ENCODE measurements at regions not wholly inside any gene's neighbourhood (a gene's known extent, or its start where the extent isn't known, plus 50 kb on each side); places are given as distances from the start of the nearest gene placed in this dataset.

DNA sequence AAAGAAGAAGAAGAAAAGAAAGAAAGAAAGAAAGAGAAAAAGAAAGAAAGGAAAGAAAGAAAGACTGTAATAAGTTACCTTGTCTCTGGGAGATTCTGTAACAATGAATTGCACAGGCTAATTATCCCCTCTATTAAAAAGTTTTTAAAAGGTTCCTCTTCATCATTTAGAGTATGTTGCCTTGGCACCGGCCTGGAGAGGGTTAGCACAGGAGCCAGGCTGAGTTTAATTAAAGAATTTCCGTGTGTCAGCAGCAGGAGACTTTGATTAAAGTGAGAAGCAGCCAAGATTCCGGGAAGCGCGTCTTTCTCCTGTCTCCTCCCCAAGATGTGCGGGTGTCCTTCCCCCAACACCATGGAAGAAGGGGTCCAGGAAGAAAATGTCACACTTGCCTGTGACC lies 92.8 kb upstream of the ETV6 start:
- H3K9me2 ChIP-seq (ENCODE audit: insufficient read depth, low read length) = no peaks in the 10 kb centered on the region
- H3K36me3 ChIP-seq (ENCODE audit: insufficient read depth, low read length) = no peaks in the 10 kb centered on the region
- no peaks in the 10 kb centered on the region for H3K9me3 ChIP-seq (ENCODE audit: low read length)
- H3K27me3 ChIP-seq (ENCODE audit: insufficient read depth, low read depth, low read length) = no peaks in the 10 kb centered on the region
- no peak overlapping the region for H3K4me3 ChIP-seq (ENCODE audit: low read length)
- H3K4me2 ChIP-seq (ENCODE audit: low read length) = no peak overlapping the region
- H4K20me1 ChIP-seq (ENCODE audit: insufficient read depth) = no peaks in the 10 kb centered on the region
- H3K9ac ChIP-seq (ENCODE audit: low read length) = no peak overlapping the region
- H3K79me2 ChIP-seq (replicated peaks; ENCODE audit: insufficient read depth, low read length) = no peaks in the 10 kb centered on the region
- no peak overlapping the region for H3K27ac ChIP-seq (ENCODE audit: low read length)
- no peak overlapping the region for H2AFZ ChIP-seq (ENCODE audit: low read depth, low read length)
- H3F3A ChIP-seq (ENCODE audit: insufficient read depth, low read length, poor library complexity, severe bottlenecking) = no peaks in the 10 kb centered on the region
- TF ChIP-seq TAF1 (IDR thresholded peaks at IDR 0.05; ENCODE audit: low read depth) (no peak), SMC3 (conservative IDR thresholded peaks at IDR 0.05; ENCODE audit: poor library complexity) (no peak), MXI1 (conservative IDR thresholded peaks at IDR 0.05; ENCODE audit: poor library complexity, severe bottlenecking) (no peak)

DNA sequence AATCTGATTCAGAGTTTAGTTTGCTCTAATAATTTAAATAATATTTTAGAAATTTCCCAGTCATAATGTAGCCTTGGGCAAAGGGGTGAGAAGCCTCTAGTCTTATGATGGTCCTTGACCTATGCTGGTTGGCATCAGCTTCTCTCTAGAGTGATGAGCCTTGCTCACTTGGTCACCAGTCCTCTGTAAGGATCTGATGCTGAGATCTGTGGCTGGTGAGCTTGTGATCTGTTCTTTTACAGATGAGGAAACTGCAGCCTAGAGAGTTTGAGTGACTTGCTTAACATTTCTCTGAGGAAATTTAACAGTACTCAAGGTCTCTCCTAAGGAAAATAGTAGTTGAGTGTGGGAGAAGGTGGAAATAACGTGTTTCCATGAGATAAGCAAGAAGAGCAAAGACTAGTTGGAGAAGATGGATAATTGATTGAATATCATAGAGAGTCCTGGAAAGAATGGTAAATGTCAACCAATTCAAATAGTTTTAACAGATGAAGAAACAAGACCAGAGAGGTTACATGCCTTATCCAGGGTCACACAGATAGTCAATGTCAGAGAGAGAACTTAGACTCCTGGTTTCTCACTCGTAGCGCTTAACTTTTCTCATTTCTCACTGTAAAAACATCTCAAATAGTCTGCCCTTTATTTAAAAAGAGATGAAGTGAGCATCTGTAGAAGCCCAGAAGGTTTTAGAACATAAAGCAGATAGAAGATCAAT lies 89.7 kb upstream of the ETV6 start:
- TF ChIP-seq RAD21 (conservative IDR thresholded peaks at IDR 0.05) (no peak), EZH2 (IDR thresholded peaks at IDR 0.05; ENCODE audit: borderline replicate concordance, insufficient read depth, low read length, poor library complexity, severe bottlenecking) (no peak), MXI1 (conservative IDR thresholded peaks at IDR 0.05; ENCODE audit: poor library complexity, severe bottlenecking) (no peak), EP300 (conservative IDR thresholded peaks at IDR 0.05; ENCODE audit: poor library complexity, severe bottlenecking) (no peak)
- H3K9me2 ChIP-seq (ENCODE audit: insufficient read depth, low read length) = no peaks in the 10 kb centered on the region

DNA sequence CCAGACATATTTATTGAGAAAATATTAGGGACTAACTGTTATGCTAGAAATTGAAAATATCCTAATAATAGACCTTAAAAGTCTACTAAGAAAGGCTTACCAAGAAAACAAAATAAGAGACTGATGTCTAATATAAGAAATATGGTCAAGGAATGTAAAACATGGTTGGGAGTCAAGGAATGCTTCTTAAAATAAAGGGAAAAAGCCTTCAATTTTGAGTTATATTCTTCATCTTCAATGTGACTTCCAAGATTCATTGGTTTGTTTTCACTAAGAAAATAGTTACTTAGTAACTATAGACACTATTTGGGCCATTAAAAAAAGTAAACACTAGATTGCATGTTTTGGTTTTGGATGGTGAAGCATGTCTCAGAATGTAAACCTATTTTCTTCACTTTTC lies 88.1 kb upstream of the ETV6 start:
- H4K20me1 ChIP-seq (ENCODE audit: insufficient read depth) = no peaks in the 10 kb centered on the region
- no peak for TF ChIP-seq MXI1 (conservative IDR thresholded peaks at IDR 0.05; ENCODE audit: poor library complexity, severe bottlenecking)
- TF ChIP-seq, protein P1, sequence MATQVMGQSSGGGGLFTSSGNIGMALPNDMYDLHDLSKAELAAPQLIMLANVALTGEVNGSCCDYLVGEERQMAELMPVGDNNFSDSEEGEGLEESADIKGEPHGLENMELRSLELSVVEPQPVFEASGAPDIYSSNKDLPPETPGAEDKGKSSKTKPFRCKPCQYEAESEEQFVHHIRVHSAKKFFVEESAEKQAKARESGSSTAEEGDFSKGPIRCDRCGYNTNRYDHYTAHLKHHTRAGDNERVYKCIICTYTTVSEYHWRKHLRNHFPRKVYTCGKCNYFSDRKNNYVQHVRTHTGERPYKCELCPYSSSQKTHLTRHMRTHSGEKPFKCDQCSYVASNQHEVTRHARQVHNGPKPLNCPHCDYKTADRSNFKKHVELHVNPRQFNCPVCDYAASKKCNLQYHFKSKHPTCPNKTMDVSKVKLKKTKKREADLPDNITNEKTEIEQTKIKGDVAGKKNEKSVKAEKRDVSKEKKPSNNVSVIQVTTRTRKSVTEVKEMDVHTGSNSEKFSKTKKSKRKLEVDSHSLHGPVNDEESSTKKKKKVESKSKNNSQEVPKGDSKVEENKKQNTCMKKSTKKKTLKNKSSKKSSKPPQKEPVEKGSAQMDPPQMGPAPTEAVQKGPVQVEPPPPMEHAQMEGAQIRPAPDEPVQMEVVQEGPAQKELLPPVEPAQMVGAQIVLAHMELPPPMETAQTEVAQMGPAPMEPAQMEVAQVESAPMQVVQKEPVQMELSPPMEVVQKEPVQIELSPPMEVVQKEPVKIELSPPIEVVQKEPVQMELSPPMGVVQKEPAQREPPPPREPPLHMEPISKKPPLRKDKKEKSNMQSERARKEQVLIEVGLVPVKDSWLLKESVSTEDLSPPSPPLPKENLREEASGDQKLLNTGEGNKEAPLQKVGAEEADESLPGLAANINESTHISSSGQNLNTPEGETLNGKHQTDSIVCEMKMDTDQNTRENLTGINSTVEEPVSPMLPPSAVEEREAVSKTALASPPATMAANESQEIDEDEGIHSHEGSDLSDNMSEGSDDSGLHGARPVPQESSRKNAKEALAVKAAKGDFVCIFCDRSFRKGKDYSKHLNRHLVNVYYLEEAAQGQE (IDR thresholded peaks at IDR 0.05; ENCODE audit: borderline replicate concordance) = no peak
- no peak for TF ChIP-seq POLR2AphosphoS5 (IDR thresholded peaks at IDR 0.05)
- no peak for TF ChIP-seq TAF1 (IDR thresholded peaks at IDR 0.05; ENCODE audit: low read depth)
- no peak for TF ChIP-seq SMC3 (conservative IDR thresholded peaks at IDR 0.05; ENCODE audit: poor library complexity)
- TF ChIP-seq EZH2 (IDR thresholded peaks at IDR 0.05; ENCODE audit: borderline replicate concordance, insufficient read depth, low read length, poor library complexity, severe bottlenecking) = no peak
- TF ChIP-seq, protein P2, sequence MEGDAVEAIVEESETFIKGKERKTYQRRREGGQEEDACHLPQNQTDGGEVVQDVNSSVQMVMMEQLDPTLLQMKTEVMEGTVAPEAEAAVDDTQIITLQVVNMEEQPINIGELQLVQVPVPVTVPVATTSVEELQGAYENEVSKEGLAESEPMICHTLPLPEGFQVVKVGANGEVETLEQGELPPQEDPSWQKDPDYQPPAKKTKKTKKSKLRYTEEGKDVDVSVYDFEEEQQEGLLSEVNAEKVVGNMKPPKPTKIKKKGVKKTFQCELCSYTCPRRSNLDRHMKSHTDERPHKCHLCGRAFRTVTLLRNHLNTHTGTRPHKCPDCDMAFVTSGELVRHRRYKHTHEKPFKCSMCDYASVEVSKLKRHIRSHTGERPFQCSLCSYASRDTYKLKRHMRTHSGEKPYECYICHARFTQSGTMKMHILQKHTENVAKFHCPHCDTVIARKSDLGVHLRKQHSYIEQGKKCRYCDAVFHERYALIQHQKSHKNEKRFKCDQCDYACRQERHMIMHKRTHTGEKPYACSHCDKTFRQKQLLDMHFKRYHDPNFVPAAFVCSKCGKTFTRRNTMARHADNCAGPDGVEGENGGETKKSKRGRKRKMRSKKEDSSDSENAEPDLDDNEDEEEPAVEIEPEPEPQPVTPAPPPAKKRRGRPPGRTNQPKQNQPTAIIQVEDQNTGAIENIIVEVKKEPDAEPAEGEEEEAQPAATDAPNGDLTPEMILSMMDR (IDR thresholded peaks at IDR 0.05; ENCODE audit: poor library complexity, severe bottlenecking) = no peak
- TF ChIP-seq RAD21 (conservative IDR thresholded peaks at IDR 0.05) = no peak
- TF ChIP-seq EP300 (conservative IDR thresholded peaks at IDR 0.05; ENCODE audit: poor library complexity, severe bottlenecking) = no peak

More for the DNA sequence above, 89.7 kb upstream of the ETV6 start:
- Histone ChIP-seq H3K27ac (ENCODE audit: low read length) (no peak overlapping the region), H3K9ac (ENCODE audit: low read length) (no peak overlapping the region), H4K20me1 (ENCODE audit: insufficient read depth) (no peaks in the 10 kb centered on the region), H3K36me3 (ENCODE audit: insufficient read depth, low read length) (no peaks in the 10 kb centered on the region), H3K27me3 (ENCODE audit: insufficient read depth, low read depth, low read length) (no peaks in the 10 kb centered on the region), H3K79me2 (replicated peaks; ENCODE audit: insufficient read depth, low read length) (no peaks in the 10 kb centered on the region), H3K4me2 (ENCODE audit: low read length) (no peak overlapping the region), H3F3A (ENCODE audit: insufficient read depth, low read length, poor library complexity, severe bottlenecking) (no peaks in the 10 kb centered on the region), H3K4me3 (ENCODE audit: low read length) (no peak overlapping the region), H2AFZ (ENCODE audit: low read depth, low read length) (no peak overlapping the region), H3K9me3 (ENCODE audit: low read length) (no peaks in the 10 kb centered on the region)

More for the DNA sequence above, 88.1 kb upstream of the ETV6 start:
- no peak overlapping the region for H2AFZ ChIP-seq (ENCODE audit: low read depth, low read length)
- no peaks in the 10 kb centered on the region for H3K27me3 ChIP-seq (ENCODE audit: insufficient read depth, low read depth, low read length)
- no peaks in the 10 kb centered on the region for H3K79me2 ChIP-seq (replicated peaks; ENCODE audit: insufficient read depth, low read length)
- H3K9me2 ChIP-seq (ENCODE audit: insufficient read depth, low read length) = no peaks in the 10 kb centered on the region
- no peak overlapping the region for H3K27ac ChIP-seq (ENCODE audit: low read length)
- H3K36me3 ChIP-seq (ENCODE audit: insufficient read depth, low read length) = no peaks in the 10 kb centered on the region
- H3K9ac ChIP-seq (ENCODE audit: low read length) = no peak overlapping the region
- no peak overlapping the region for H3K4me3 ChIP-seq (ENCODE audit: low read length)
- H3K4me2 ChIP-seq (ENCODE audit: low read length) = no peak overlapping the region
- H3F3A ChIP-seq (ENCODE audit: insufficient read depth, low read length, poor library complexity, severe bottlenecking) = no peaks in the 10 kb centered on the region
- H3K9me3 ChIP-seq (ENCODE audit: low read length) = no peaks in the 10 kb centered on the region
